A549 (cell line): ENCODE measurements at regions not wholly inside any gene's neighbourhood (a gene's known extent, or its start where the extent isn't known, plus 50 kb on each side); places are given as distances from the start of the nearest gene placed in this dataset.

ENCODE experiments used
- CHD4 ChIP-seq: fragments of 200-600 bp; sonication (generic); IDR thresholded peaks from 2 replicates; pipeline ENCODE4 v1.6.1; 2016; ENCODE audit warnings: antibody characterized with exemption, mild to moderate bottlenecking, borderline replicate concordance
- HMGXB4 ChIP-seq: fragments of 250-450 bp; sonication (Bioruptor Pico); IDR thresholded peaks from 2 replicates; pipeline ENCODE4 v1.5.0; 2021; ENCODE audit warnings: mild to moderate bottlenecking, moderate library complexity, borderline replicate concordance
- RFX5 ChIP-seq: fragments of 450-650 bp; IDR thresholded peaks from 2 replicates; pipeline ENCODE4 v1.7.1; 2014; ENCODE audit warnings: antibody characterized with exemption, mild to moderate bottlenecking, moderate library complexity
- SREBF2 ChIP-seq: fragments of 450-650 bp; IDR thresholded peaks from 2 replicates; pipeline ENCODE4 v1.6.1; 2014; ENCODE audit warnings: mild to moderate bottlenecking, moderate library complexity

DNA sequence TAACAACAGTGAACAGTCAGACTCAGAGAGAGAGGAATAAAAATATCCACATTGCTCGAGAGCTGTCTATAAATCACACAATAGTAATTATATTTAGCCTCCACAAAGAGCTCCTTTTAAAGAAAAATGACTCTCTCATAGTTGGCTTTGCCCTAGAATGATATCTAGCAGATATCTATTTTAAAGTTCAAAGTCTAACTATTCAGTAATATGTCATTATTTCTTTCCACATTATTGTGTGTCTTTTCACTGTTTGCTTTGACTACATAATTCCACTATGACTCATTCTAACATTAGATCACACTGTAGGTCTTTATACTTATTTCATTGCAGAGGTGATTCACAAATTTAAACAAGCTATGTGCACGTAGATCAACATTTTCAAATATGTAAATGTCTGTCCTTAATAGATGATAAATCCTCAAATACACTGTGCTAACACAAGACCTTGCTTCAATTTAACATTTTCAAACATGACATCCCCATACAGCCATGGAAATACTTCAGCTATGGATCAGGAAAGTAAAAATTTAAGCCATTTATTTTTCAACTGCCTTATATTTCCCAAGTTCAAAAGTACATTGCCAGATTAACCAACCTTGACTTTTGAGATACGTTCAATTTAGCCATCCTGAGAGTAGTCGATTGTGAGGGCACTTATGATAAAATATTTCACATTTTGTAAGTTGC, 99.9 kb upstream of the AKR1E2 start:
- TF ChIP-seq SREBF2, result no peak
- no peak for TF ChIP-seq HMGXB4
- TF ChIP-seq RFX5, result no peak
- no peak for TF ChIP-seq CHD4
